GM18858 (cell line): ENCODE measurements at regions not wholly inside any gene's neighbourhood (a gene's known extent, or its start where the extent isn't known, plus 50 kb on each side); places are given as distances from the start of the nearest gene placed in this dataset.
"Not testable (repeated sequence)": the region's sequence is repeated elsewhere in the genome, so short reads cannot be mapped to it uniquely, and the experiment has no call there.

Experiments
- ATAC-seq: cut with Tn5 transposase; IDR thresholded peaks from one replicate; pipeline ENCODE4 v1.9.1; 2021; ENCODE audit not compliant: unreplicated experiment

GRCh38 chr3:4218456-4219226 is 84.5 kb upstream of the SETMAR start:
- no peak for ATAC-seq

GRCh38 chr3:4219227-4219568 is 84.0 kb upstream of the SETMAR start:
- ATAC-seq, result no peak

DNA sequence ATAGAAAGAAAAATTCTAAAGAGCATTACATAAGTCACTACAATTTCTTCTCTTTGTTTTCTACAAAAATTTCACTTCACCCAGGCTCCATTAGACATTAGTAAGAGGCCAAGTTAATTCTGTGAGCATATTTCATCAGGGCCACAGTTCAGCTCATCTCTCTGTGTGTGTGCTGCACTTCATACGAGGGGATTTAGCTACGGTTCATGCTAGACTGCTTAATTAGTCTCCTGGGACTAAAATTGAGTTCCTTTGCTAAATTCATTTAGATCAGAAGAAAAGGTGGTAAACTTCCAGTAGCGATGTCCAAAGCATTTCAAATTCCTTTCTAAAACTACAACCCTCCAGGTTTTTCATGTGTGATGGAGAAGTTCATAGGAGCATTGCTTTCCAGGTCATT is 83.1 kb upstream of the SETMAR start:
- no peak for ATAC-seq

DNA sequence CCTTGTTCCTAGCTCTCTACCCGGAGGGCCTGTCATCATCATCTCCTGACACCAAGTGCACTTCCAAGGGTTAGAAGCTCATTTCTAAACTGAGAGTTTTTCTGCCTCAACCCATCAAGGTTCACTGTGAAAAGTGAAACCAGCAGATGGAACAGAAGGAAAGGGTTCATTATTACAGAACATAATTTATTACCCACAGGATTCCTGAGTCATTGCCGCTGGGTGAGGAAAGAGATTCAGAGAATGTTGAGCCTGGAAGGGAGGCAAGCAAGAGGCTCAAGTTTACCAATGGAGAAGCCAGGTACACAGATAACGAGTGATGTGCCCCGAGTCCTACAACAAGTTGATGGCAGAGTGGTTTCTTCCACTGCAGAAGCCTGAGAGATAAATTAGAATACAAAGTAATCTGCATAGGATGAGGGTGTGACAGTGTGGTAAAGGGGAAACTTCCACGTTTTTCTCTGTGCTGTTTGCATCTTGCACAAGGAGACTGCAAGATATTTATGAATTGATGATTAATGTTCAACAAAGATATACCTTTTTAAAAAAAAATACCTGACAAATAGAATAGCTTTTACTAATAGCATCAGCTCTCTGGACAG is 80.5 kb upstream of the SETMAR start:
- ATAC-seq, result no peak

GRCh38 chr3:4223777-4224176 is 79.4 kb upstream of the SETMAR start:
- ATAC-seq, result no peak

DNA sequence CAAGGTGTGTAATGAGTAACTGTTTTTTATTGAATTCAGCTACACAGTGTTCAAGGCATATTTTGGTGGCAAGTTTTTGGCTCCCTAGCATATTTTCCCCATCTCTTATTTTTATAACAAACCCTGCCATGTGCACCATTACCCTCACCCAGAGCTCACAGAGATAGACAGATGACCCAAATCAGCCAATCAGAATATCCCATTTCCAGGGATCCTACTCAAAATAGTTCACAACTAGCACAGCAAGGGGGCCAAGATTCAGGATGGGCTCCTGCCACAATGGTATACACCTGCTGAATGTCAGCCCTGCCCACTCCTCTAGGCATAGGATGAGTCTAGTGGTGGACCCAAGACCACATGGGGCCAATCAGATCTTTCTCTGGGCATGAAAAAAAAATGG is 78.8 kb upstream of the SETMAR start:
- ATAC-seq, result no peak

GRCh38 chr3:4225005-4225471 is 78.1 kb upstream of the SETMAR start:
- no peak for ATAC-seq

GRCh38 chr3:4228295-4228694 is 74.9 kb upstream of the SETMAR start:
- no peak for ATAC-seq

GRCh38 chr3:4231041-4231440 is 72.1 kb upstream of the SETMAR start:
- no peak for ATAC-seq

GRCh38 chr3:4232798-4233197 is 70.4 kb upstream of the SETMAR start:
- no peak for ATAC-seq

DNA sequence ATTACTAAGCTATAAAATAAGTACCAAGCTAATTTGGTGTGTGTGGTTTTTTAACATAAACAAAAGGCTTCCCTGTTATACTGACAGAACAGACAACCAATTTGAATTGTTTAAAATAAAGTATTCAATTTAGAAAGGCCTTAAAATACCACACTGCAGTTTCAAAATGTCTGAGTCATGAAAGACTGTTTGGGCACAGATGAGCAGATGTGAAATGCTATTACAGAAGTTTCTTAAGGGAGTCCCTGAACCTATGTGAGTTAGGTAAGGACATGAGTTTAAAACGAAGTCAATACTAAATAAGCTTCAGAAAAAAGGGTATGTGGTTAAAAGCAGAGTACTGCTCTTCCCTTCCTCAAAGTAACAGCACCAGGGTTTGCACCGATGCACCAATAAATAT is 69.7 kb upstream of the SETMAR start:
- no peak for ATAC-seq

DNA sequence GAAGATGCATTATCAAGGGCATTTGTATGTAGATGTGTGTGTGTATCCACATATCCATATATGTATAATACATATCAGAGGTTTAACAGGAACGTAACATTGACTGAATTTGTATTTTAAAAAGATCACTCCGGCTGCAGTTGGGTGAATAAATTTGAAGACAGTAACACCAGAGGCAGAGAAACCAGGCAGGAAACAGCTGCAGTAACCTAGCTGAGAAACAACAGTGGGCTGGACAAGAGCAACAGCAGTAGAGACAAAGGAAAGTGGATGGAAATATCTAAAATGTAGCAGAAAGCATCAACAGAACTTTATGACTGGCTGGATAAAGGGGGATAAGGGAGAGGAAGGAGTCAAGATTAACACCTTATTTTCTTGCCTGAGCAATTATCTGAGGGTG is 68.3 kb upstream of the SETMAR start:
- no peak for ATAC-seq

- no peak for ATAC-seq
Measured at GRCh38 chr3:4235690-4236089, 67.5 kb upstream of the SETMAR start.

- ATAC-seq, result no peak
Measured at GRCh38 chr3:4241595-4242170, 61.5 kb upstream of the SETMAR start.

DNA sequence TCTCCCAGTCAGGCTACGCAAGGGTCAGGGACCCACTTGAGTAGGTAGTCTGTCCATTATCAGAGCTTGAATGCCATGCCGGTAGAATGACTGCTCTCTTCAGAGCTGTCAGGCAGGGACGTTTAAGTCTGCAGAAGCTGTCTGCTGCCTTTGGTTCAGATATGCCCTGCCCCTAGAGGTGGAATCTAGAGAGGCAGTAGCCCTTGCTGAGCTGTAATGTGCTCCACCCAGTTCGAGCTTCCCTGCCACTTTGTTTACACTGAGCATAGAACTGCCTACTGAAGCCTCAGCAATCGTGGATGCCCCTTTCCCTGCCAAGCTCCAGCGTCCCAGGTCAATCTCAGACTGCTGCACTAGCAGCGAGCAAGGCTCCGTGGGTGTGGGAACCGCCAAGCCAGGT is 57.5 kb upstream of the SETMAR start:
- no peak for ATAC-seq

DNA sequence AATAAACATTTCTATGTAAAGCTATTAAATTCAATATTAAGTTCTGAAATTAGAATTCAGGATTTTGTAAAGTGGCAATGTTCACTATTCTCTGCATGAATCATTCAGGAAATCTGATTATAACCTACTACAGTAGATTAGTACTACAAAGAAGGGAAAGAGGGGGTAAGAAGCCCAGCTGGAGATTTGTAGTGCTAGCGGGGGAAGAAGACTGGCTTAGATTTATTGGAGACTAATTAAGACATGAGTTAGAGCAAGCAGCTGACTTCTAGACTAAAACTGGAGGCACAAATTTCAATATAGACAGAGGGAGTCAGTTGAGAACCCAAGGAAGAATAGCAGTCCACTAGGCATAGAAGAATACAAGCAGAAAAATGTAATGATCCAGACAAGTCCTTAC is 55.8 kb upstream of the SETMAR start:
- ATAC-seq, result no peak

DNA sequence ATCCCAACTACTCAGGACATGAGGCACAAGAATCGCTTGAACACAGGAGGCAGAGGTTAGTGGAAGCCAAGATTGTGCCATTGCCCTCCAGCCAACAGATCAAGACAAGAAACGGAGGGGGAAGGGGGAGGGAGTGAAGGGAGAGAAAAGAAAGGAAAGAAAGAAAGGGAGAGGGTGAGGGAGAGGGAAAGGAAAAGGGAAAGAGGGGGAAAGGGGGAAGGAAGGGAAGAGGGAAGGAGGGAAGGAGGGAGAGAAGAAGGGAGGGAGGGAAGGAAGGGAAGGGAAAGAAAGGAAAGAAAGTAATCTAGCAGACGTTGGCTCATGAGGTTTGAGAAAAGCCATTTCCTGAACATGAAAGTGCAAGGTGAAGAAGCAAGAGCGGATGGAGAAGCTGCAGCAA is 53.1 kb upstream of the SETMAR start:
- ATAC-seq, result no peak

- no peak for ATAC-seq
Measured at GRCh38 chr3:4251412-4251811, 51.8 kb upstream of the SETMAR start.

DNA sequence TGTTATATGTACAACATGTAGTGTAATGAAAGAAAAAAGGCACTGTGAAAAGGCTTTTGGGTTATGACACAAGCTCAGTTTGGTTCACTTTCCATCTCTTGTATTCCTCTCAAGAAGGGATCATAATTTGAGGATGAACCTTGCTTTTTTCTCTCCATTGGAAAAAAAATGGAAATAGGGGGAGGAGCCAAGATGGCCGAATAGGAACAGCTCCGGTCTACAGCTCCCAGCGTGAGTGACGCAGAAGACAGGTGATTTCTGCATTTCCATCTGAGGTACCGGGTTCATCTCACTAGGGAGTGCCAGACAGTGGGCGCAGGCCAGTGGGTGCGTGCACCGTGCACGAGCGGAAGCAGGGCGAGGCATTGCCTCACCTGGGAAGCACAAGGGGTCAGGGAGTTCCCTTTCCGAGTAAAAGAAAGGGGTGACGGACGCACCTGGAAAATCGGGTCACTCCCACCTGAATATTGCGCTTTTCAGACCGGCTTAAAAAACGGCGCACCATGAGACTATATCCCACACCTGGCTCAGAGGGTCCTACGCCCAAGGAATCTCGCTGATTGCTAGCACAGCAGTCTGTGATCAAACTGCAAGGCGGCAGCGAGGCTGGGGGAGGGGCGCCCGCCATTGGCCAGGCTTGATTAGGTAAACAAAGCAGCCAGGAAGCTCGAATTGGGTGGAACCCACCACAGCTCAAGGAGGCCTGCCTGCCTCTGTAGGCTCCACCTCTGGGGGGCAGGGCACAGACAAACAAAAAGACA is 49.9 kb upstream of the SETMAR start:
- not testable (repeated sequence) for ATAC-seq
